Chondrocyte (in vitro differentiated cells): ENCODE measurements at regions not wholly inside any gene's neighbourhood (a gene's known extent, or its start where the extent isn't known, plus 50 kb on each side); places are given as distances from the start of the nearest gene placed in this dataset.

Experiments
- DNase-seq: peaks from one replicate; pipeline ENCODE4 v3.0.0; 2021; ENCODE audit warnings: mixed read lengths, low spot score
- H3K27ac Mint-ChIP-seq: one replicate; pipeline ENCODE4 v1.8.0; 2021; ENCODE audit warnings: mild to moderate bottlenecking, moderate library complexity, mixed read lengths; ENCODE audit not compliant: unreplicated experiment
- H3K27me3 Mint-ChIP-seq: 2 replicates; pipeline ENCODE4 v1.8.0; 2021; ENCODE audit warnings: low read depth, mixed read lengths
- H3K36me3 Mint-ChIP-seq: 2 replicates; pipeline ENCODE4 v1.8.0; 2021; ENCODE audit warnings: low read depth, mixed read lengths
- H3K4me1 Mint-ChIP-seq: 2 replicates; pipeline ENCODE4 v1.8.0; 2021; ENCODE audit warnings: low read depth, mild to moderate bottlenecking, mixed read lengths
- H3K4me3 Mint-ChIP-seq: one replicate; pipeline ENCODE4 v1.8.0; 2021; ENCODE audit warnings: mild to moderate bottlenecking, moderate library complexity, mixed read lengths; ENCODE audit not compliant: unreplicated experiment
- H3K9me3 Mint-ChIP-seq: 2 replicates; pipeline ENCODE4 v1.8.0; 2021; ENCODE audit warnings: low read depth, mixed read lengths
- CTCF ChIP-seq: fragments of 200-600 bp; sonication (generic); IDR thresholded peaks from 2 replicates; pipeline ENCODE4 v1.5.0; 2021; ENCODE audit warnings: antibody characterized with exemption, mild to moderate bottlenecking, moderate library complexity

GRCh38 chr3:7927864-7928263, 573.8 kb upstream of the LMCD1 start:
- DNase-seq = no peak
- Mint-ChIP-seq H3K4me1 (no peaks in the 10 kb centered on the region), H3K36me3 (no peaks in the 10 kb centered on the region), H3K27me3 (peaks cover 6% of the 10 kb centered on the region), H3K9me3 (no peaks in the 10 kb centered on the region), H3K4me3 (no peak overlapping the region), H3K27ac (no peak overlapping the region)
- no peak for TF ChIP-seq CTCF

- TF ChIP-seq CTCF = no peak
- Mint-ChIP-seq H3K36me3 (no peaks in the 10 kb centered on the region), H3K27me3 (peaks cover 6% of the 10 kb centered on the region), H3K27ac (no peak overlapping the region), H3K9me3 (peaks cover 5% of the 10 kb centered on the region), H3K4me3 (no peak overlapping the region), H3K4me1 (no peaks in the 10 kb centered on the region)
- no peak for DNase-seq
Measured at GRCh38 chr3:7929319-7929889, 572.2 kb upstream of the LMCD1 start.

GRCh38 chr3:7934362-7934761, 567.3 kb upstream of the LMCD1 start:
- H3K9me3 Mint-ChIP-seq = peaks cover 22% of the 10 kb centered on the region
- H3K4me1 Mint-ChIP-seq = no peaks in the 10 kb centered on the region
- H3K27me3 Mint-ChIP-seq = peaks cover 2% of the 10 kb centered on the region
- H3K27ac Mint-ChIP-seq = no peak overlapping the region
- DNase-seq = no peak
- no peaks in the 10 kb centered on the region for H3K36me3 Mint-ChIP-seq
- H3K4me3 Mint-ChIP-seq = no peak overlapping the region
- TF ChIP-seq CTCF = no peak

- no peak for TF ChIP-seq CTCF
- no peaks in the 10 kb centered on the region for H3K4me1 Mint-ChIP-seq
- H3K27ac Mint-ChIP-seq = no peak overlapping the region
- no peaks in the 10 kb centered on the region for H3K27me3 Mint-ChIP-seq
- no peaks in the 10 kb centered on the region for H3K36me3 Mint-ChIP-seq
- H3K9me3 Mint-ChIP-seq = no peaks in the 10 kb centered on the region
- no peak overlapping the region for H3K4me3 Mint-ChIP-seq
- DNase-seq = no peak
Measured at GRCh38 chr3:7947930-7948329, 553.7 kb upstream of the LMCD1 start.

GRCh38 chr3:7950890-7951289, 550.7 kb upstream of the LMCD1 start:
- TF ChIP-seq CTCF = no peak
- no peak for DNase-seq
- Mint-ChIP-seq H3K4me3 (no peak overlapping the region), H3K27ac (no peak overlapping the region), H3K4me1 (no peaks in the 10 kb centered on the region), H3K9me3 (no peaks in the 10 kb centered on the region), H3K36me3 (no peaks in the 10 kb centered on the region), H3K27me3 (no peaks in the 10 kb centered on the region)
